B cell (primary cell): ENCODE measurements at regions not wholly inside any gene's neighbourhood (a gene's known extent, or its start where the extent isn't known, plus 50 kb on each side); places are given as distances from the start of the nearest gene placed in this dataset.

Experiments used
- CTCF ChIP-seq: fragments of 200-600 bp; IDR thresholded peaks from one replicate; pipeline ENCODE4 v1.8.0; 2022; ENCODE audit warnings: antibody characterized with exemption, mild to moderate bottlenecking
- EZH2 ChIP-seq: IDR thresholded peaks from 2 replicates; pipeline ENCODE4 v1.6.1; 2012; ENCODE audit warnings: borderline replicate concordance, low read depth, mild to moderate bottlenecking, moderate library complexity, low read length; ENCODE audit not compliant: insufficient read depth, poor library complexity, severe bottlenecking

- TF ChIP-seq CTCF (no peak), EZH2 (no peak)
Observed at GRCh38 chr10:85039311-85039710, 710.9 kb downstream of the CCSER2 start.
